HPDE6-E6E7 (cell line): ENCODE measurements at regions not wholly inside any gene's neighbourhood (a gene's known extent, or its start where the extent isn't known, plus 50 kb on each side); places are given as distances from the start of the nearest gene placed in this dataset.

ENCODE experiments used
- DNase-seq: peaks from one replicate; pipeline ENCODE4 v3.0.0; 2011; ENCODE audit warnings: missing footprints; ENCODE audit errors: extremely low spot score

- no peak for DNase-seq
These were observed 176.6 kb upstream of the GALNTL6 start for GRCh38 chr4:171636606-171637005.

- no peak for DNase-seq
These were observed 183.5 kb upstream of the GALNTL6 start for GRCh38 chr4:171629737-171630136.

GRCh38 chr4:171629182-171629581 is 184.0 kb upstream of the GALNTL6 start:
- DNase-seq: no peak

- no peak for DNase-seq
These were observed 186.7 kb upstream of the GALNTL6 start for GRCh38 chr4:171626554-171626953.

GRCh38 chr4:171622729-171623128 is 190.5 kb upstream of the GALNTL6 start:
- no peak for DNase-seq

- DNase-seq: no peak
These were observed 191.6 kb upstream of the GALNTL6 start for GRCh38 chr4:171621646-171622045.

- DNase-seq: no peak
These were observed 200.3 kb upstream of the GALNTL6 start for GRCh38 chr4:171612907-171613306.

- no peak for DNase-seq
These were observed 210.4 kb upstream of the GALNTL6 start for GRCh38 chr4:171602638-171603355.

- DNase-seq: no peak
These were observed 212.1 kb upstream of the GALNTL6 start for GRCh38 chr4:171601091-171601490.

- no peak for DNase-seq
These were observed 213.6 kb upstream of the GALNTL6 start for GRCh38 chr4:171599628-171600027.

- no peak for DNase-seq
These were observed 218.9 kb upstream of the GALNTL6 start for GRCh38 chr4:171594293-171594692.

GRCh38 chr4:171590716-171591115 is 222.5 kb upstream of the GALNTL6 start:
- DNase-seq: no peak

- DNase-seq: no peak
These were observed 224.4 kb upstream of the GALNTL6 start for GRCh38 chr4:171588764-171589163.

- no peak for DNase-seq
These were observed 225.1 kb upstream of the GALNTL6 start for GRCh38 chr4:171588051-171588545.

GRCh38 chr4:171583790-171584189 is 229.4 kb upstream of the GALNTL6 start:
- no peak for DNase-seq

- no peak for DNase-seq
These were observed 230.1 kb upstream of the GALNTL6 start for GRCh38 chr4:171582961-171583581.

- no peak for DNase-seq
These were observed 240.0 kb upstream of the GALNTL6 start for GRCh38 chr4:171573181-171573580.

GRCh38 chr4:171565130-171565788 is 247.9 kb upstream of the GALNTL6 start:
- DNase-seq: no peak

GRCh38 chr4:171561419-171561818 is 251.8 kb upstream of the GALNTL6 start:
- no peak for DNase-seq

GRCh38 chr4:171553961-171554360 is 259.2 kb upstream of the GALNTL6 start:
- DNase-seq: no peak

- DNase-seq: no peak
These were observed 270.6 kb upstream of the GALNTL6 start for GRCh38 chr4:171542640-171543039.

GRCh38 chr4:171538601-171539100 is 274.6 kb upstream of the GALNTL6 start:
- DNase-seq: peak; percentile 4

GRCh38 chr4:171534391-171534790 is 278.8 kb upstream of the GALNTL6 start:
- no peak for DNase-seq
